Esophagus squamous epithelium (tissue), 5 donors: ENCODE measurements at regions not wholly inside any gene's neighbourhood (a gene's known extent, or its start where the extent isn't known, plus 50 kb on each side); places are given as distances from the start of the nearest gene placed in this dataset.

Experiments
- DNase-seq: peaks from one replicate; lab custom pipeline; 2025; lab: John Stamatoyannopoulos, UW
- H3K27ac ChIP-seq, 4 donors: fragments of 200-600 bp; sonication (generic); one replicate each; pipeline ENCODE4 v1.5.1; 2016 to 2019; ENCODE audit warnings: mild to moderate bottlenecking in 1 of 4
- H3K27me3 ChIP-seq, 4 donors: fragments of 200-600 bp; sonication (generic); 1 replicate in 3 of 4; 2 replicates in 1 of 4; pipeline versions ENCODE4 v1.5.1 to v1.6.0; 2017 to 2021; ENCODE audit warnings: antibody characterized with exemption in 1 of 4
- H3K36me3 ChIP-seq, 3 donors: fragments of 200-600 bp; sonication (generic); one replicate each; pipeline ENCODE4 v1.5.1; 2016 to 2019
- H3K4me1 ChIP-seq, 3 donors: fragments of 200-600 bp; sonication (generic); one replicate each; pipeline ENCODE4 v1.5.1; 2017 to 2019
- H3K4me3 ChIP-seq, 4 donors: fragments of 200-600 bp; sonication (generic); 1 replicate in 3 of 4; 2 replicates in 1 of 4; pipeline ENCODE4 v1.5.1; 2016 to 2019; ENCODE audit warnings: mild to moderate bottlenecking in 2 of 4, moderate library complexity in 1 of 4
- H3K9me3 ChIP-seq, 3 donors: fragments of 200-600 bp; sonication (generic); one replicate each; pipeline ENCODE4 v1.5.1; 2016 to 2019
- POLR2A ChIP-seq, 4 donors: fragments of 450-650 bp; IDR thresholded peaks; one replicate each; pipeline ENCODE4 v1.6.1; 2017; ENCODE audit warnings: antibody characterized with exemption in 4 of 4, mild to moderate bottlenecking in 4 of 4, moderate library complexity in 3 of 4
- WGBS, 2 donors: methylation state at CpG; one replicate each; pipeline ENCODE4 v1.1.5; 2018; 5-methylcytosine and 5-hydroxymethylcytosine counted together
- intact Hi-C: fragments of 100-400 bp; cut with DNase I; formaldehyde crosslinking; loops from one replicate; pipeline ENCODE4 v1.15.0; 2022
- TF ChIP-seq, protein P1 (sequence below), 6 experiments: fragments of 450-650 bp in 4 of 6; fragments of 200-600 bp in 2 of 6; sonication (generic) in 2 of 6; IDR thresholded peaks; one replicate each; pipeline ENCODE4 v1.5.1; 2016 to 2019; ENCODE audit warnings: antibody characterized with exemption in 6 of 6, mild to moderate bottlenecking in 4 of 6, moderate library complexity in 4 of 6
- donor health status: DM: yes; HTN: yes; CAD: no.

DNA sequence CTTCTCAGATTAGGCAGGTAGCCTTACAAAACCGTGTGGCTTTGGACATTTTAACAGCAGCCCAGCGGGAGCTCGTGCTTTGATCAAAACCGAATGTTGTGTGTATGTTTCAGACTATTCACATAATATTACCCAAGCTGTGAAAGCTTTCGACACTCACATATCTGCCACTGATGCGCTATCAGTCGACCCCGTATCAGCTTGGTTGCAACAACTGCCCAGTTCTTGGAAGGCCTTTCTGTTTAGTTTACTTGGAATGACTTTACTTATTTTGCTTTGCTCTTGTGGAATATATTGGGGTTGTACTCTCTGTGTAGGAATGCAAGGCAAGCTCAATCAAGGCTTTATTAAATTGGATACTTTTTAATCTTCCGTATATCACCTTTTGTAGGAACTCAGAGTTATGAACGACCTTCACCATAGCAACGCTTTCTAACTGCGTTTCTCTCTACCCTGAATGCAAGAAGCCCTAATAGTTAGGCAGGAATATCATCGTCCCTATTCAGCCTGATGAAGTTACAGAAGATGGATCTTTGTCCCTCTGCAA lies 107.5 kb downstream of the GLUD2 start:
- DNase-seq, result no peak

GRCh38 chrX:121160987-121161386 lies 113.6 kb downstream of the GLUD2 start:
- Histone ChIP-seq H3K27ac (no peak overlapping the region), H3K36me3 (no peaks in the 10 kb centered on the region), H3K4me1 (no peaks in the 10 kb centered on the region), H3K27me3 (no peaks in the 10 kb centered on the region), H3K9me3 (no peaks in the 10 kb centered on the region), H3K4me3 (no peak overlapping the region)
- TF ChIP-seq POLR2A (IDR thresholded peaks at IDR 0.05), result no peak
- TF ChIP-seq, protein P1, sequence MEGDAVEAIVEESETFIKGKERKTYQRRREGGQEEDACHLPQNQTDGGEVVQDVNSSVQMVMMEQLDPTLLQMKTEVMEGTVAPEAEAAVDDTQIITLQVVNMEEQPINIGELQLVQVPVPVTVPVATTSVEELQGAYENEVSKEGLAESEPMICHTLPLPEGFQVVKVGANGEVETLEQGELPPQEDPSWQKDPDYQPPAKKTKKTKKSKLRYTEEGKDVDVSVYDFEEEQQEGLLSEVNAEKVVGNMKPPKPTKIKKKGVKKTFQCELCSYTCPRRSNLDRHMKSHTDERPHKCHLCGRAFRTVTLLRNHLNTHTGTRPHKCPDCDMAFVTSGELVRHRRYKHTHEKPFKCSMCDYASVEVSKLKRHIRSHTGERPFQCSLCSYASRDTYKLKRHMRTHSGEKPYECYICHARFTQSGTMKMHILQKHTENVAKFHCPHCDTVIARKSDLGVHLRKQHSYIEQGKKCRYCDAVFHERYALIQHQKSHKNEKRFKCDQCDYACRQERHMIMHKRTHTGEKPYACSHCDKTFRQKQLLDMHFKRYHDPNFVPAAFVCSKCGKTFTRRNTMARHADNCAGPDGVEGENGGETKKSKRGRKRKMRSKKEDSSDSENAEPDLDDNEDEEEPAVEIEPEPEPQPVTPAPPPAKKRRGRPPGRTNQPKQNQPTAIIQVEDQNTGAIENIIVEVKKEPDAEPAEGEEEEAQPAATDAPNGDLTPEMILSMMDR (IDR thresholded peaks at IDR 0.05), result no peak
- WGBS, 2 donors, result 21 to 23% methylated on average over 4 of the region's 4 CpGs
- intact Hi-C loops, result no loop called here
- no peak for DNase-seq

More for the DNA sequence above, 107.5 kb downstream of the GLUD2 start:
- no peak overlapping the region for H3K27ac ChIP-seq
- H3K36me3 ChIP-seq, result no peaks in the 10 kb centered on the region
- H3K9me3 ChIP-seq, result no peaks in the 10 kb centered on the region
- no peaks in the 10 kb centered on the region for H3K27me3 ChIP-seq
- 73 to 83% methylated on average over 3 to 12 of the region's 13 CpGs for WGBS, 2 donors
- intact Hi-C loops, result no loop called here
- H3K4me3 ChIP-seq, result no peak overlapping the region
- no peak for TF ChIP-seq POLR2A (IDR thresholded peaks at IDR 0.05)
- TF ChIP-seq, protein P1 (IDR thresholded peaks at IDR 0.05), result no peak
- H3K4me1 ChIP-seq, result no peaks in the 10 kb centered on the region

DNA sequence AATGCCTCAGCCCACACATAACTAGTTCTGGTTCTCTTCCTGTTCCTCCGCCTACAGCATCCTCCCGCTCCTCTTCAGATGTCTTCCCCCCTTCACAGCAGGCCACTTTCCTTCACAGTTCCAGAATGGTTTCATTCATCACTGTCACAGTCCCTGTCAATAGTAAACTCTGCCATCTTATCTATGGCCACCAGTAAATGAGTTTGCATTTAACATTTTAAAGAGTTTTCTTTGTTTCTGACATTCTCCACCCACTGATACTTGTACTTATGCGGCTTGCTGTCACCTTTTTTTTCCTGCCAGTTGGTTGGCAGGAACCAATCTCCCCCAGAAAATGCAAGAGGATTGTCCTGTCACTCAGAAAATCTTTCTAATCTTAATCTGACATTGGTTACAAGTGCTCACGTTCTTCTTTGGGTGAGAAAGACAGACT lies 114.1 kb downstream of the GLUD2 start:
- Histone ChIP-seq H3K36me3 (no peaks in the 10 kb centered on the region), H3K4me1 (no peaks in the 10 kb centered on the region), H3K9me3 (no peaks in the 10 kb centered on the region), H3K27me3 (no peaks in the 10 kb centered on the region), H3K27ac (no peak overlapping the region), H3K4me3 (no peak overlapping the region)
- DNase-seq, result no peak
- TF ChIP-seq, protein P1 (IDR thresholded peaks at IDR 0.05), result no peak
- no peak for TF ChIP-seq POLR2A (IDR thresholded peaks at IDR 0.05)
- WGBS, 2 donors, result 45 to 49% methylated on average over 4 of the region's 4 CpGs
- intact Hi-C loops, result no loop called here

DNA sequence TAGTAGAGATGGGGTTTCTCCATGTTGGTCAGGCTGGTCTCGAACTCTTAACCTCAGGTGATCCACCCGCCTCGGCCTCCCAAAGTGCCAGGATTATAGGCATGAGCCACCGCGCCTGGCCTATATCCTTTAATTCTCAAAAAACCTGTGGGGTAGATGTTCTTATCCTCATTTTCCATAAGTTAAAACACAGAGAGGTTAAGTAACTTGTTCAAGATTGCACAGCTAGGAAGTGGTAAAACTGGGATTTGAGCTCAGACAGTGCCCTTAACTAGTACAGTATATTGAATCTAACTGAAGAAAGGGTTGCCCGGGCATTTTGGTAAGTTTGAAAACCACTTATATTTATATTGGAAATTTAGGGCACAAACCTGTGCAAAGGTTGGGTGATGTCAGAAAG lies 116.0 kb downstream of the GLUD2 start:
- H3K4me1 ChIP-seq, result no peaks in the 10 kb centered on the region
- intact Hi-C loops, result no loop called here
- no peak for DNase-seq
- TF ChIP-seq, protein P1 (IDR thresholded peaks at IDR 0.05), result no peak
- no peak for TF ChIP-seq POLR2A (IDR thresholded peaks at IDR 0.05)
- no peak overlapping the region for H3K4me3 ChIP-seq
- 82 to 96% methylated on average over 3 to 6 of the region's 6 CpGs for WGBS, 2 donors
- H3K27me3 ChIP-seq, result no peaks in the 10 kb centered on the region
- H3K9me3 ChIP-seq, result no peaks in the 10 kb centered on the region
- H3K36me3 ChIP-seq, result no peaks in the 10 kb centered on the region
- H3K27ac ChIP-seq, result no peak overlapping the region

- 43 to 50% methylated on average over 2 of the region's 2 CpGs for WGBS, 2 donors
- no peak for TF ChIP-seq POLR2A (IDR thresholded peaks at IDR 0.05)
- TF ChIP-seq, protein P1 (IDR thresholded peaks at IDR 0.05), result no peak
- Histone ChIP-seq H3K4me1 (no peaks in the 10 kb centered on the region), H3K9me3 (no peaks in the 10 kb centered on the region), H3K27ac (no peak overlapping the region), H3K27me3 (no peaks in the 10 kb centered on the region), H3K4me3 (no peak overlapping the region), H3K36me3 (no peaks in the 10 kb centered on the region)
- intact Hi-C loops, result no loop called here
- DNase-seq, result no peak
Observed at GRCh38 chrX:121165930-121166359, 118.5 kb downstream of the GLUD2 start.
